Fibroblast of pulmonary artery (primary cell): ENCODE measurements at regions not wholly inside any gene's neighbourhood (a gene's known extent, or its start where the extent isn't known, plus 50 kb on each side); places are given as distances from the start of the nearest gene placed in this dataset.

Experiments used
- DNase-seq: peaks from one replicate; pipeline ENCODE4 v3.0.0-alpha.2; 2010; ENCODE audit warnings: low read depth
- H3K4me3 ChIP-seq: replicated peaks from 2 replicates; pipeline ENCODE4 v1.5.1; 2011; ENCODE audit warnings: low read depth, mild to moderate bottlenecking, control low read depth, low read length, moderate library complexity
- CTCF ChIP-seq: IDR thresholded peaks from 2 replicates; pipeline ENCODE4 v1.5.1; 2011; ENCODE audit warnings: mild to moderate bottlenecking, control low read depth, low read length, inconsistent platforms; ENCODE audit errors: missing control alignments

GRCh38 chr4:77471821-77472495 lies 133.7 kb upstream of the CXCL13 start:
- no peak for TF ChIP-seq CTCF
- H3K4me3 ChIP-seq: no peak overlapping the region
- no peak for DNase-seq

GRCh38 chr4:77473509-77473908 lies 132.1 kb upstream of the CXCL13 start:
- no peak overlapping the region for H3K4me3 ChIP-seq
- TF ChIP-seq CTCF: peak; percentile 46
- DNase-seq: peak; percentile 25

- no peak for TF ChIP-seq CTCF
- H3K4me3 ChIP-seq: no peak overlapping the region
- DNase-seq: peak; percentile 4
Observed at GRCh38 chr4:77481856-77482255, 123.8 kb upstream of the CXCL13 start.

- DNase-seq: peak; percentile 38
- TF ChIP-seq CTCF: no peak
- H3K4me3 ChIP-seq: no peak overlapping the region
Observed at GRCh38 chr4:77488882-77489281, 116.7 kb upstream of the CXCL13 start.

- H3K4me3 ChIP-seq: no peak overlapping the region
- no peak for TF ChIP-seq CTCF
- DNase-seq: no peak
Observed at GRCh38 chr4:77493120-77493752, 112.4 kb upstream of the CXCL13 start.

- no peak for DNase-seq
- no peak for TF ChIP-seq CTCF
- no peak overlapping the region for H3K4me3 ChIP-seq
Observed at GRCh38 chr4:77493829-77494551, 111.6 kb upstream of the CXCL13 start.
